ENCODE measurements at regions not wholly inside any gene's neighbourhood (a gene's known extent, or its start where the extent isn't known, plus 50 kb on each side); places are given as distances from the start of the nearest gene placed in this dataset.

- Histone ChIP-seq H3K4me1 (ENCODE audit: control insufficient read depth, extremely low read depth, insufficient read depth, low read length) (peaks cover 10% of the 10 kb centered on the region), H3K27ac (ENCODE audit: insufficient read depth, low read length) (no peak overlapping the region), H4K20me1 (ENCODE audit: control insufficient read depth, extremely low read depth, insufficient read depth, low read length) (no peaks in the 10 kb centered on the region), H3K4me2 (ENCODE audit: extremely low read depth, insufficient read depth, low read length) (peak overlapping the region; percentile 33), H3K9ac (ENCODE audit: insufficient read depth, low read length) (no peak overlapping the region), H3K36me3 (ENCODE audit: control insufficient read depth, insufficient read depth, low read length) (no peaks in the 10 kb centered on the region), H3K4me3 (replicated peaks in 1 of 4; ENCODE audit: control extremely low read depth in 1 of 4, insufficient read depth in 1 of 4, low read depth in 3 of 4, low read length in 4 of 4) (no peak overlapping the region), H3K27me3 (ENCODE audit: control insufficient read depth, insufficient read depth, low read length) (no peaks in the 10 kb centered on the region), H2AFZ (ENCODE audit: low read length) (no peak overlapping the region), H3K9me3 (ENCODE audit: control insufficient read depth, insufficient read depth, low read depth, low read length) (no peaks in the 10 kb centered on the region), H3K79me2 (ENCODE audit: control insufficient read depth, insufficient read depth, low read length) (no peaks in the 10 kb centered on the region)
- peak; percentile 28 to 42 for DNase-seq (ENCODE audit: low read depth in 2 of 2)
- TF ChIP-seq CTCF (conservative IDR thresholded peaks at IDR 0.05 in 1 of 2, IDR thresholded peaks at IDR 0.05 in 1 of 2; ENCODE audit: low read depth in 1 of 2, low read length in 2 of 2) (no peak), EZH2 (IDR thresholded peaks at IDR 0.05; ENCODE audit: low read length, missing control alignments) (no peak)
Measured at GRCh38 chr1:56326056-56326455, 253.3 kb downstream of the PLPP3 start.

GRCh38 chr1:56324504-56324903 is 254.9 kb downstream of the PLPP3 start:
- Histone ChIP-seq H4K20me1 (ENCODE audit: control insufficient read depth, extremely low read depth, insufficient read depth, low read length) (no peaks in the 10 kb centered on the region), H3K9ac (ENCODE audit: insufficient read depth, low read length) (no peak overlapping the region), H3K36me3 (ENCODE audit: control insufficient read depth, insufficient read depth, low read length) (no peaks in the 10 kb centered on the region), H2AFZ (ENCODE audit: low read length) (no peak overlapping the region), H3K4me2 (ENCODE audit: extremely low read depth, insufficient read depth, low read length) (no peak overlapping the region), H3K27ac (ENCODE audit: insufficient read depth, low read length) (no peak overlapping the region), H3K4me3 (replicated peaks in 1 of 4; ENCODE audit: control extremely low read depth in 1 of 4, insufficient read depth in 1 of 4, low read depth in 3 of 4, low read length in 4 of 4) (no peak overlapping the region), H3K9me3 (ENCODE audit: control insufficient read depth, insufficient read depth, low read depth, low read length) (no peaks in the 10 kb centered on the region), H3K4me1 (ENCODE audit: control insufficient read depth, extremely low read depth, insufficient read depth, low read length) (peaks cover 6% of the 10 kb centered on the region), H3K27me3 (ENCODE audit: control insufficient read depth, insufficient read depth, low read length) (no peaks in the 10 kb centered on the region), H3K79me2 (ENCODE audit: control insufficient read depth, insufficient read depth, low read length) (no peaks in the 10 kb centered on the region)
- TF ChIP-seq EZH2 (IDR thresholded peaks at IDR 0.05; ENCODE audit: low read length, missing control alignments) = no peak
- no peak for TF ChIP-seq CTCF (conservative IDR thresholded peaks at IDR 0.05 in 1 of 2, IDR thresholded peaks at IDR 0.05 in 1 of 2; ENCODE audit: low read depth in 1 of 2, low read length in 2 of 2)
- DNase-seq (ENCODE audit: low read depth in 2 of 2) = no peak

- Histone ChIP-seq H2AFZ (ENCODE audit: low read length) (no peak overlapping the region), H3K9me3 (ENCODE audit: control insufficient read depth, insufficient read depth, low read depth, low read length) (no peaks in the 10 kb centered on the region), H3K27ac (ENCODE audit: insufficient read depth, low read length) (no peak overlapping the region), H3K4me3 (replicated peaks in 1 of 4; ENCODE audit: control extremely low read depth in 1 of 4, insufficient read depth in 1 of 4, low read depth in 3 of 4, low read length in 4 of 4) (no peak overlapping the region), H3K27me3 (ENCODE audit: control insufficient read depth, insufficient read depth, low read length) (no peaks in the 10 kb centered on the region), H3K79me2 (ENCODE audit: control insufficient read depth, insufficient read depth, low read length) (no peaks in the 10 kb centered on the region), H4K20me1 (ENCODE audit: control insufficient read depth, extremely low read depth, insufficient read depth, low read length) (no peaks in the 10 kb centered on the region), H3K36me3 (ENCODE audit: control insufficient read depth, insufficient read depth, low read length) (no peaks in the 10 kb centered on the region), H3K9ac (ENCODE audit: insufficient read depth, low read length) (no peak overlapping the region), H3K4me1 (ENCODE audit: control insufficient read depth, extremely low read depth, insufficient read depth, low read length) (peaks cover 2% of the 10 kb centered on the region), H3K4me2 (ENCODE audit: extremely low read depth, insufficient read depth, low read length) (no peak overlapping the region)
- DNase-seq (ENCODE audit: low read depth in 2 of 2) = peak; percentile 4 to 24
- TF ChIP-seq EZH2 (IDR thresholded peaks at IDR 0.05; ENCODE audit: low read length, missing control alignments) = no peak
- no peak for TF ChIP-seq CTCF (conservative IDR thresholded peaks at IDR 0.05 in 1 of 2, IDR thresholded peaks at IDR 0.05 in 1 of 2; ENCODE audit: low read depth in 1 of 2, low read length in 2 of 2)
Measured at GRCh38 chr1:56322211-56322610, 257.2 kb downstream of the PLPP3 start.
